ENCODE measurements at regions not wholly inside any gene's neighbourhood (a gene's known extent, or its start where the extent isn't known, plus 50 kb on each side); places are given as distances from the start of the nearest gene placed in this dataset.

DNA sequence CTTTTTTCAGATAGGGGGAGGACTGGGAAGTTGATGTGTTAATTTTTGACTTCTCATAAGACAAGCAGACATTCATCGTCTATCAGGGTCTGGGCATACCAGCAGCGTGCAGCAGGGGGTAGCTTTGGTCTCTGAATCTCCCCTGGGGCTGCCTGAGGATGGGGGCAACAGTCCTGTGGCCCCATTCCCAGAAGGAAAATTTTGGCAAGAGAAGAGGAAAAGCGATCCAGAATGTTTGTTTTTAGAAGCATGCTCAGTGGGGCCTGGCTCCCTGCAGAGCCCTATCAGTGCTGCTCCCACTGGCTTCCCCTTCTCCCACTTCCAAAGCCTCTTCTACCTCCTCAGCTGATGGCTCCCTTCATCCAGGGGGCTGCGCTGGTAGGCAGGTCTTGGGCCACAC, 194.8 kb upstream of the IL12B start:
- in situ Hi-C loops (cut with MboI; ENCODE audit: low sequenced_read_pairs) = no loop called here

DNA sequence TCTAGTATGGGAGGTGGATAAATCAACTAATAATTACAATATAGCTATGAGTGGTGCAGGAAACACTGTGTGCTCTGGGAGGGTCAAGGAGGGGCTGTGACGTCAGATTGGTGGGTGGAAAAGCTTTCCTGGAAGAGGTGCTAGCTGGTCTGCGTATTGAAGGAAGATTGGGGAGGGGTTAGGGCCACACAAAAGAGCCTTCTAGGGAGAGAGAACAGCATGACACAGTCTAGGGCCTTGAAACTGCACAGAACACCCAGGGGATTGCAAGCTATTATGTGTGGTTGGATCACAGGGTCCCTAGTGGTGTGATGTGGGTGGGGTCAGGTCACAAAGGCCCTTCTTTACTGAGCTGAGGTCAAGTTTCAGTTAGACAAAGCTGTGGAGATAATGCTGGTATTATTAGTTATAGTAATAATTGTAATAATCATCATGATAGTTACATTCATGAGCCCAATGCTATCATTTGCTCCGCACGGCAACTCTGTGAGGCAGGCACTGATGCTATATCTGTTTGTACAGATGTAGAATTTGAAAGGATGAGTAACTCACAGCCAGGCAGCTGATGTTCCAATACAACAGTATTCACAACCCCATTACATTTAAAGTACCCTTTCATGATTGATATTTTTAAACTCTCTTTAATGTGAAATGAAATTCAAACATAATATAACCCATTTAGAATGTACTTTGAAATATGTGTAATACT, 197.4 kb upstream of the IL12B start:
- in situ Hi-C loops (cut with MboI; ENCODE audit: low sequenced_read_pairs) = no loop called here

DNA sequence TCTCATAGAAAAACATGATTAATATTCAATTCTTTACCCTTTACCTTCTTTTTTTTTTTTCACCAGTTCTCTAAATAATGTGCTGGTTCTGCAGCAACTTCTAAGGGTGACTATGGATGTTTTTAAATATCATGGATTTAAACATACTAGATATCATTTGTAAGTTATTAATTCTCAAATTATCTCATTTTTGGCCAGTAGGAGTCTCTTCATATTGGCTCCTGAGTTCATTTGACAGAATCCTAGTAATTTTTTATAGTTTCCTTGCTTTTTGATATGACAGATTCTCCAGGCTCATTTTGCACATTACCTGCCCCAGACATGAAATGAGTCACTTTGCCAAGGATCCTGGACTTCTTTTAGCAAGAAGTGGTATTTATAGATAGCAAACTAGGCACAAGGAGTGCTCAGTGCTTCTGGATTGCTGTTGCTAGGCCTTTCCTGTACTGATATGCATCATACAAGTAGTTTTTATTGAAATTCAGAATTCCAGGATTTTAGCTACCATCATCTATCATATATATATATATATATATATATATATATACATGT, 201.3 kb upstream of the IL12B start:
- in situ Hi-C loops (cut with MboI; ENCODE audit: low sequenced_read_pairs) = no loop called here

DNA sequence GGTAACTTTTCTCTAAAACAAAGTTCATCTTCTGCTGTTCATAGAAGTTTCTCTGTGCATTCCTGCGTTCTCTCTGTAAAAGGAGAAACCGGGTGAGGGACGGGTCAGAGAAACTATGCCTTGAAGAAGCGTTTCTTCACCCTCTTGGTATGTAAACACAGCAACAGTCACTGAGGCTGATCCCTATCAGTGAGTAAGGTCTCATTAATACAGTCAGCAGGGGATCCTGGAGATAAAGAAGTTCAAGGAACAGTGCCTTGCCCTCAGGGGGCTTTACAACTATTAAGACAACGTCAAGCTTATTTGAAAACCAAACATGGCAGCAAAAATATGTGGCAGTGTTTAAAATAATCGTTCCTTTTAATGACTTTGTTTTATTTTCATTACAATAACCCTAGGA, 202.9 kb upstream of the IL12B start:
- in situ Hi-C loops (cut with MboI; ENCODE audit: low sequenced_read_pairs) = no loop called here

DNA sequence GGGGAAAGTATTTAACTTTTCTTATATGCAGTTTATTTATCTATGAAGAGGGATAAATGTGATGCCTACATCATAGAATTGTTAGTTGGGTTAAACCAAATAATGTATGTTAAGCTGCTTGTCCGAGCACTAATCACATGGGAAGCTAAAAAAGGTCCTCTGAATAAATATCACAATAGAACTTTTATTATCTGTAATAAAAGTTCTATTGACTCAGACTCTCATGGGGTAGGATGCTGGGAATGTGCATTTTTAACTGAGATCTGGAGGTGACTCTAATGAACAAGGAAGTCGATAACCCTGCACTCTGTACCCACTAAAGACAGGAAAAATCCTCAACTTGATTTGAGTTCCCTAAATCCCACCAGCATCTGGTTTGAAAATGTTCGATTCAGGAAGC, 205.9 kb upstream of the IL12B start:
- in situ Hi-C loops (cut with MboI; ENCODE audit: low sequenced_read_pairs) = no loop called here

DNA sequence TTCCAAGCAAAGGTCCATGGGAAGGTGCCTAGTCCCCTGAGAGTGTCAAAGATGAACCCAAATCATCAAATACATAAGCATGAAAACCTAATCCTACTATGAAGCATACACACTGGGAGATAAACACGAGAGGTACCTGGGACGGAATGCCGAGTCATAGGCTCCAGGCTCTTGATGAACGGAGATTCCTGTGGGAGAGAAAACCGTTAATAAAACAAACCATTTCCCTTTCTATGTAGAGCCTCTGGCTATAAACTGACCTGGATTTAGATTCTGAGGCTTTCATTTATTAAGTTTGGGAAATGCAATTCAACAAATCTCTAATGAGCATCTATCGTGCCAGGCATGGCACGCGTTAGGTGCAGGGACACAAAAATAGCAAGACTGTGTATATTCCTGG, 206.4 kb upstream of the IL12B start:
- in situ Hi-C loops (cut with MboI; ENCODE audit: low sequenced_read_pairs) = no loop called here

DNA sequence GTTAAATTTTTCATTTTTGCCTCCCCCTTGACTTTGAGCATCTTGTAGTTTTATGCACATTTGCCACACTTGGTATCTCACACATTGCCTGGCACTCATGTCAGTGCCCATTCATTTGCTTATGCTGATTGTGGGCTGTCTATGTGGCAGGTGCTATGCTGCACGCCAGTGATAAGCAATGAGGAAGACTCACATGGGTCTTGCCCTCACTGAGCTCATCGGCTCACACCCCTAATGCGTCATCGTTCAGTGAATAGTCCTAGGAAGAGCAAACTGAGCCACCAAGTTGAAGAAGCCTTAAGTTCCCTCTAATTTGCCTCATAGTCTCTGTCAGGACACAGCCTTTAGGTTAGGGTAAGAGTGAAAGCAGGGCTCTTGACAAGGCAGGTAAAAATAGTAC, 209.4 kb upstream of the IL12B start:
- in situ Hi-C loops (cut with MboI; ENCODE audit: low sequenced_read_pairs) = no loop called here

DNA sequence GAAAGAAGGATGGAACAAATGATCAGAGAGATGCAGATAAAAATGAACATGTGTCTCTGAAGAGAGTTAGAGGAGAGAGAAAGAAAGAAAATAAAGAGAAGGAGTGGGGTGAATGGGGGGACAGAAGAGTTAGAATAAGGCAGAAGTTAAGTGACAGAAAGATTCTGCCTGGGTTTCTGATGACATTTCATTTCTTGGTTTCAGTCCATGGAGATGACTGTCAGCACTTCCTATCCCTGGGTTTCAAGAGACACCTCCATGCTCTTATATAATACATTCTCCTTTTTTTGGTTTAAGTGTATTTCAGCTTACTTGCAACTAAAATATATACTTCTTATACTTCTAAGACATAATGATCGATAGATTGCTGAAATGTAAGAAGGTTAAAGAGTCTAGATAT, 213.0 kb upstream of the IL12B start:
- in situ Hi-C loops (cut with MboI; ENCODE audit: low sequenced_read_pairs) = no loop called here

DNA sequence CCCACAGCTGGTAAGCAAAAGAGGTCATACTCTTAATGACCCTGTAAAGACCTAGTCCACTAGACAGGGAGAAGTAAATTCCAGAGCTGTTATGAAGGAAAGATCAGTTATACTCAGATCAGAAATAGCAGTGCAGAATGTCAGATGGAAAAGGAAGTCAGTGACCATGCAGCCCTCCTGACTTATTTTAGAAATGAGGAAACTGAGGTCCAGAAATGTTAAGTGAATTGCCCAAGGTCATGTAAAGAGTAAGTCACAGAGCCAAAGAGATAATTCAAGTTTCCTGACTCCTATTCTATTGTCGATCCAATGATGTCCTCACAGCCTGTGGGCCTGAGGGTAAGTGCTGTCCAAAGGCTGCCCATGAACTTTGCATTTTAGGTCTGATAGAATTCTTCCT, 214.9 kb upstream of the IL12B start:
- in situ Hi-C loops (cut with MboI; ENCODE audit: low sequenced_read_pairs) = no loop called here

DNA sequence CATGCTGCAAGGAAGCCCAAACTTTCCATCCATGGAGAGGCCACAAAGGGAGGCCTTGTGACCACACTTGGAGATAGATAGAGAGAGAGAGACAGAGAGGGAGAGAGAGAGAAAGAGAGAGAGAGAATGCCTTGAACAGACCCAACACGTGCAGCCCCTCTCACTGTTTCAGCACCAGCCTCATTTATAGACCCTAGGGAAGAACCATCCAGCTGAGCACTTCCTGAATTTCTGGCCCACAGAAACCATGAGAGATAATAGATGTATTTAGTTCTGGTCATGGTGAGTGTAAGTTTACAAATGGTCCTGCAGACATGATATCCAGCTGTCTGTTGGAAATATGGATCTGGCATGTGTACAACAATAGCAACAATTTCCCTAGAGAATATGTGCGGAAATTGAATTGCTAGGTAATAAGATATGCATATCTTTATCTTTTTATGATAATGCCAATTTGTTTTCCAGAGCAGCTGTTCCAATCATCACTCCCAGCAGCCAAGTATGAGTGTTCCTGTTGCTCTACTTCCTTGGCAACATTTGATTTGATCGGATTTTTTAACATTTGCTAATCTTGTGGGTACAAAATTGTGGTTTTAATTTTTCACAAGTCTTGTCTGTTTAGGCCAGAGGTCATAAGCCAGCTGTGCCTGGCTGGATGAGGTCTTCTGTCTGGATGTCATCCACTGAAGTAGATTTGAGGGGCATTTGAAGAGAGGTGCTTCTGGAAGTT, 217.3 kb upstream of the IL12B start:
- in situ Hi-C loops (cut with MboI; ENCODE audit: low sequenced_read_pairs) = no loop called here

DNA sequence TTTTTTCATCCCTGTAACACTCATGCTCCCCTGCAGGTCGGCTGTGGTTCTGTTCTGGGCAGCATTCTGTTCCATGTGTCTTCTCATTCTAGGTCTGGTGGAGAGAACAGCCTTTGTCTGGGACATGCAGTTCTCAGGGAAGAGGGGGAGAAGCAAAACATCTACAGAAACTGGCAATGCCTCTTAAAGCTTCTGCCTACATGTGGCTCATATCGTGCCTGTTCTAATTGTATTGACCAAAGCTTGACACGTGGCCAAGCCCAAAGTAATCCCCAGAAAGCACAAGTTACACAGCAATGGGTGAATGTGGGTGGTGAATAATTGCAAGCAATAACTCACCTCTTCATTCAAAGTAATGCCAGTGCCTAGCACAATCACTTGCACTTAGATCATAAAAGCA, 218.2 kb upstream of the IL12B start:
- in situ Hi-C loops (cut with MboI; ENCODE audit: low sequenced_read_pairs) = no loop called here

DNA sequence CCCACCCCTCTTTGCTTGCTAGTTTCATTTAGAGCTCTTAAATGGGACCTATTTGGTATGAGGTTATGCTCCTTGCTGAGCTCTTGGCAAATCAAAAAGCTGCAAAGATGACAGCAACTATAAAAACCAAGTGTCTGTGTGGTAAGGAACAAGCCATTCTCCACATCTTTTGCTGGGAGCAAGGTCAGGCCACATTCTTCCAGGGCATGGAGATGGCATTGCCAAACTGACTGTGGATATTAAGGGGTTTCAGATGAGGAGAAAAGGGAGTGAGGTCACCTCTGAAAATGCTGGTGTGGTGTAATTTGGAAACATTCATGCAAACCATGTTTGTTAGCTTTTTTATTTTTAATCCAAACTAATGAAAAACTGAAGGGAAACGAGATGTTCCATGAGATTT, 218.8 kb upstream of the IL12B start:
- in situ Hi-C loops (cut with MboI; ENCODE audit: low sequenced_read_pairs) = no loop called here

DNA sequence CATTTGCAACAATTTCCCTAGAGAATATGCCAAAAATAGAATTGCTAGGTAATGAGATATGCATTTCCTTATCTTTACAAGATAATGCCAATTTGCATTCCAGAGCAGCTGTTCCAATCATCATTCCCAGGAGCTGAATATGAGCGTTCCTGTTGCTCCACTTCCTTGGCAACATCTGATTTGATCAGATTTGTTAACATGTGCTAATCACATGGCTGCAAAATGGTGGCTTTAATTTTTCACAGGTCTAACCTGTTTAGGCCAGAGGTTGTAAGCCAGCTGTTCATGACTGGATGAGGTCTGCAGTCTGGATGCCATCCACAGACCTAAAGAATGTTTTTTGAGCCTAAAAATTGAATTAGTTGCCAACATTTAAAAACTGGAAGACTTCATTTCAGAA, 220.7 kb upstream of the IL12B start:
- in situ Hi-C loops (cut with MboI; ENCODE audit: low sequenced_read_pairs) = no loop called here

DNA sequence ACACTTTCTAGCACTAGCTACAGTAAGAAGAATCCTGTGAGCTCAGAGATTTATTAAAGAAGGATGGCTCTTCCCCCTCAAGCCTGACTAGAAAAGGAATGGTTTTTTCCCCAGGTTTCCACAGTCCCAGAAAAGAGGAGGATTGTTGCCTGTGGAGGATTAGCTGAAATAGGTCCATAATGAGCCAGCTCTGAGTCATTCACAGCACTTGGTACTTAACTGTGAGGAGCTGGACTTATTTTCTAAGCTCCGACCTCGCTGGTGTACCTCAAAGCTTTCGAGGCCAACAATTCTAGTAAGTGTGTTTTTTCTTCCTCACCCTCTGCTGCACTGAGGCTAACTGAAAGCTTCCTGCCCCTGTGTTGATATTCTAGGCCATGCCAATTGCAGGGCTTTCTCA, 222.5 kb upstream of the IL12B start:
- in situ Hi-C loops (cut with MboI; ENCODE audit: low sequenced_read_pairs) = no loop called here

DNA sequence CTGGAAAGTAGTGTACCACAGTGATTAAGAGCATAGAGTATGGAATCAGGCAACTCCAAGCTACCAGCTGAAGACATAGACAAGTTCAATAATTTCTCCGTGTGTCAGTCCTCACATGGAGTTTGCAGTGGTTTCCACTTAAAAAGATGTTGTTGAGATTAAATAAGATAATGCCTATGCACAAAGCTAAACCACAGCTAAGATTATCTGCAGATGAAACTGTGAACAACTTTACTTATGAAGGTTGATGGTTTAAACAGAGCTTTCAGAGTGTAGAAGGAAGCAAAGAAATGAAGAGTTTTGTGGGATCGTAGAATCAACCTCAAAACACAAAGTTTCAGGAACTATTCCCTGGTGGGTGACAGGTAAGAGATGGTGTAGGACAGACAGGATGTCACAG, 223.5 kb upstream of the IL12B start:
- in situ Hi-C loops (cut with MboI; ENCODE audit: low sequenced_read_pairs) = no loop called here

DNA sequence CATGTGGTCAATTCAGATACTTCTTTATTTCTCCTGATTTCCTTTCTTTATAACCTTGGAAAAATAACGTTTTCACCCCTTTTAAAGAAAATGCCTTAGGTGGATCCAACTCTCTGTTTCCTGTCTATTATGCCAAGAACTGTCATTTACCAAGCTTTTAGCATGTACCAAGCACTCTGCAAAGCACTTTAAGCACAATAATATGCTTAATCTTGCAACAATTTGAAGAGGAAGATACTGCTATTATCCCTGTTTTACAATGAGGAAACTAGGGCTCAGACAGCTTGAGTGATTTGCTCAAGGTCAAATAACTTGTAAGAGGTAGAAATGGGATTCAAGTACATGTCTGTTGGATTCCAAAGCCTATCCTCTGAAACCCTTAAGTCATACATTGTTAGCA, 224.8 kb upstream of the IL12B start:
- in situ Hi-C loops (cut with MboI; ENCODE audit: low sequenced_read_pairs) = no loop called here

DNA sequence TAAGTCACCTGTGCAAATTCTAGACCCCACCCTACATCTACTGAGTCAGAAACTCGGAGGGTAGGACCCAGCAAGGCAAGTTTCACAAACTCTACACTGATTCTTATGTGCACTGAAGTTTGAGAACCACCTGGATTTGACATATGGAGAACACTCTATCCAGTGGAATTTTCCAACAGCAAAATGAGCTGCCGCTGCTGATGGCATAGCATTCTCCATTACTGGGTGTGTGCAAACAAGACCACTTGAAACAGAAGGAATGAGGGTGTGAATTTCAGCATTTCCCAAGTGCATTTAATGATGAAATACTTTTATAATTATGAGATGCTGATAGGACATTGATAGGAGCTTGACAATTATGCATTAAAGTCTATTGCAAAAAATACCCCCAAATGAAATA, 229.1 kb upstream of the IL12B start:
- in situ Hi-C loops (cut with MboI; ENCODE audit: low sequenced_read_pairs) = no loop called here

DNA sequence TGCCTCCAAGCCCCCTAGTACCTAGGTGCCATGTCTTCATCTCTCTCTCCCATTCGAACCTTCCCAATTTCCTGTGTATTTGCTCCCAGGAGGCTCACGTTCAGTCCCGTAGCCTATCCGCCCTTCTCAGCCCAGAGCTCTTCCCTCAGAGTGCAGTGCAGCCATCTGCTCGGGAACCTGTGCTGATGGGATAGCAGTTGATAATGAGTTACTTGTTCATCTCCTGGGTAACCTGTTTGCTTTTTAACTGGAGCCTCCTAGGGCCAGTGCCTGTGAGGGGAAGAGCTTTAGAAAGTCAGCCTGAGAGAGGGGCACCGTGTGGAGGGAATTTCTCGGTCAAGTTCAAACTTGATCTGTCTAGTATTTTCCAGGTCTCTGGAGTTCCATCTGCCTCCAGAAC, 229.8 kb upstream of the IL12B start:
- in situ Hi-C loops (cut with MboI; ENCODE audit: low sequenced_read_pairs) = no loop called here

DNA sequence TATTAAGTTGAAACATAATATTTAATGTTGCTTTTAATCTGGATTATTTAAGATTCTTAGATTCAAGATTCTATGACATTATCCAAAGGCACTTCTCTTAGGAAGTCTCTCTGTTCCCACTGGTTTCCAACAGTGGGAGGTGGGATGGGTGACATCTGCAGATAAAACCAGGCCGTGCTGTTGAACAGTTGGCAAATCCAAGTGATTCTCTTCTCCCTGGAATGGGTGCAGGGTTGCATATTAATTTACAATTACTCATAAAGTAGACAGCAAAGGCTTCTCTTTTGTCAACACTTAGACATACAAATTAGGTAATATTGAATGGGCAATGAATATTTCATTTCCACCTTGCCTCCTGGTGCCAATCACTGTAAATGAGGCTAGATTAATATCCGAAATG, 233.7 kb upstream of the IL12B start:
- in situ Hi-C loops (cut with MboI; ENCODE audit: low sequenced_read_pairs) = no loop called here

DNA sequence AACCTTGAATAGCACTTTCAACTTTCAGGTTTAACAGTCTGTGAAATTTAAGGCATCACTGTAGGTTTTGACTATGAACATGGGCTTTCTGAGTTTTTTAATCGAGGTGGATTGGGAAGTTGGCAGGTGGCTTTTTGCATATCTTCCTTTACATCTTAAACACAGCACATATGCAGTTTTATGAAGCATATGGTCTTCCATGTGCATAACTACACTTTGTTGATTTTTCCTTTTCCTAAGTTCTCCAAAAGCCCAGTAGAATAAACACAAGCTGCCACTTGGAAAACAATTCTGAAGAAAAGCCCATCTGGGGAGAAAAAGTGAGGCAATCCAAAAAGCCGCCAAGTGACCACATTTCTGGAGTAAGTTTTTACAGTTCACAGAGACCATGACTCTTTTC, 236.5 kb upstream of the IL12B start:
- in situ Hi-C loops (cut with MboI; ENCODE audit: low sequenced_read_pairs) = no loop called here

DNA sequence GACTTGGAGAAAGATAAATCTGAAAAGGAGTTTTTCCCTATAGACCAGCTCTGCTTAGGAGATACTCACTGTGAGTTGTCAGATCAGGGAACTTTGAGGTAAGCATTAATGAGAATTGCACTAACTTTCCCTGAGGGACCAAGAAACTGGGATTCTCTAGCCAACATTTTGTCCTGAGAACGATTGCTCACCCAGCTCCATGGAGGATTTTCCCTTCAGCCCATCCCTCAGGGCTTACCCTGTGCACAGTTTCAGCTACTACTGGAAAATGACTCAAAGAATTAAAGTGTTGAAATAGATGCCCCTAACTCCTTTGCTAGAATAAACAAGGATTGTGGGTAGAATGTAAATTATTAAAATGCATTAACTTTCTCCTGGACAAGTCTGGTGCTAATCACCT, 237.2 kb upstream of the IL12B start:
- in situ Hi-C loops (cut with MboI; ENCODE audit: low sequenced_read_pairs) = no loop called here

DNA sequence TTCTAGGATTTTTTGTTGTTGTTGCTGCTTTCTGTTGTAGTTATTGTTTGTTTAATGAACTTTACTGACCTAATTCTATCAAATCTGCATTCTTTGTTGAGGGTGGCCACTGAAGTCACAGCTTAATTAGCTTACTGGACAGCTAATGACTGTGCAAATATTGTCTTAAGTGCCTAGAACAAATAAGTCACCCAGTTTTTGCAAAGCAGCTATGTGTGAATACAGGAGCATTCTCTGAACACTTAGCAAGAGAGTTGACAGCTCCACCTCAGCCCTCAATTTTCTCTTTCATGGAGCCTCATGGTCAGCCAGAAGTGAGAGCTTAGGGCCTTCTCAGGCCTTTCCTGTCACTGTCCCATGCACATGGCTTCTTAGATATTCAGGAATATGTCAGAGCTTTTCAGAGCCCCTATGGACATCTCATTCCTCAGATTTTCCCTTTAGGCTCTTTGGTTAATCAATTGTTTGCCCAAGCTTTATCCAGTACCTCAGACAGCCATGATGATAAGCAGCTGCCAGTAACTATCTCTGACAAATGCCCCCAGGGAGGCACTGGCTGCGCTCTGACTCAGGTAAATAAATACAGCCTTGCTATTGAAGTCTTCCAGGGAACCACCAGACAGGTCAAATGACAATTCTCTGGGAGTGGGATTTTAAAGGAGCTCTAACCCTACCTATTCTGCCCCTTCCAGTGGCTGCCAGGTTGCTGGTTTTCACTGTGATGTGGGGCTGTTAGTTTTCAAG, 241.4 kb upstream of the IL12B start:
- in situ Hi-C loops (cut with MboI; ENCODE audit: low sequenced_read_pairs) = no loop called here

Data from HL-60/S4 (cell line).